MCF 10A (cell line): ENCODE measurements at regions not wholly inside any gene's neighbourhood (a gene's known extent, or its start where the extent isn't known, plus 50 kb on each side); places are given as distances from the start of the nearest gene placed in this dataset.

Source experiments
- BruUV-seq: library from RNA; stranded (reverse); fragments of 400-500 nt; replicated peaks from 2 replicates; lab custom pipeline; 2021; lab: Mats Ljungman, UMichigan
- CTCF ChIA-PET: fragments of 300-600 bp; sonication (Branson Sonifier 250); formaldehyde crosslinking; extraction: SDS; loops from one replicate; lab custom pipeline; 2021; ENCODE audit warnings: antibody characterized with exemption, inconsistent platforms; lab: Yijun Ruan, JAX
- POLR2A ChIA-PET: fragments of 300-600, 350-650 bp; sonication (Branson Sonifier 250); formaldehyde crosslinking; extraction: SDS; loops from one replicate; lab custom pipeline; 2020; ENCODE audit warnings: antibody characterized with exemption, inconsistent platforms; lab: Yijun Ruan, JAX
- DNase-seq: peaks from one replicate; pipeline ENCODE4 v3.0.0-alpha.2; 2018; ENCODE audit not compliant: unreplicated experiment
- H3K27ac Mint-ChIP-seq: one replicate; pipeline ENCODE4 v1.8.0; 2022; ENCODE audit warnings: mild to moderate bottlenecking, low read depth, mixed read lengths; ENCODE audit not compliant: unreplicated experiment
- H3K27me3 Mint-ChIP-seq: one replicate; pipeline ENCODE4 v1.8.0; 2022; ENCODE audit warnings: mixed read lengths; ENCODE audit not compliant: insufficient read depth, unreplicated experiment
- H3K36me3 Mint-ChIP-seq: one replicate; pipeline ENCODE4 v1.8.0; 2022; ENCODE audit warnings: mild to moderate bottlenecking, moderate library complexity, mixed read lengths; ENCODE audit not compliant: insufficient read depth, unreplicated experiment
- H3K4me1 Mint-ChIP-seq: one replicate; pipeline ENCODE4 v1.8.0; 2022; ENCODE audit warnings: mixed read lengths; ENCODE audit not compliant: insufficient read depth, unreplicated experiment
- H3K4me3 Mint-ChIP-seq: one replicate; pipeline ENCODE4 v1.8.0; 2022; ENCODE audit warnings: mild to moderate bottlenecking, moderate library complexity, mixed read lengths; ENCODE audit not compliant: unreplicated experiment
- H3K9me3 Mint-ChIP-seq: one replicate; pipeline ENCODE4 v1.8.0; 2022; ENCODE audit warnings: mixed read lengths; ENCODE audit not compliant: unreplicated experiment
- intact Hi-C: fragments of 100-400 bp; cut with micrococcal nuclease; formaldehyde crosslinking; loops from 2 replicates; pipeline ENCODE4 v1.14.1; 2022
- TF ChIP-seq, protein P1 (sequence below): fragments of 200-600 bp; IDR thresholded peaks from one replicate; pipeline ENCODE4 v1.8.0; 2022; ENCODE audit warnings: antibody characterized with exemption, mild to moderate bottlenecking; ENCODE audit not compliant: unreplicated experiment

DNA sequence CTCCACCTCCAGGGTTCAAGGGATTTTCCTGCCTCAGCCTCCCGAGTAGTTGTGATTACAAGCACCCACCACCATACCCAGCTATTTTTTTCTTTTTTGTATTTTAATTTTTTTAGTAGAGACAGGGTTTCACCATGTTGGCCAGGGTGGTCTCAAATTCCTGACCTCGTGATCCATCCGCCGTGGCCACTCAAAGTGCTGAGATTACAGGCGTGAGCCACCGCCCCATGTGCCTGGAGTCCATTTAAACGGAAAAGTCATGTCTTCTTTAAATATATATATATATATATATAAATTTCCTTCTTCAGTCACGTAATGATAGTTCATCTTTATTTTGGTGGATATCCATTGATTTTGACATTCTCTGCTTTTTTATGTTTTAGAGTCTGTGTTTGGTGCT is 264.0 kb upstream of the PITX2 start:
- intact Hi-C loops, result no loop called here
- peaks cover 10% of the 10 kb centered on the region for H3K9me3 Mint-ChIP-seq
- no peaks in the 10 kb centered on the region for H3K4me1 Mint-ChIP-seq
- CTCF ChIA-PET, result no interaction called here
- no peaks in the 10 kb centered on the region for H3K36me3 Mint-ChIP-seq
- POLR2A ChIA-PET, result no interaction called here
- no TSS peak for BruUV-seq
- DNase-seq, result no peak
- H3K4me3 Mint-ChIP-seq, result no peak overlapping the region
- TF ChIP-seq, protein P1, sequence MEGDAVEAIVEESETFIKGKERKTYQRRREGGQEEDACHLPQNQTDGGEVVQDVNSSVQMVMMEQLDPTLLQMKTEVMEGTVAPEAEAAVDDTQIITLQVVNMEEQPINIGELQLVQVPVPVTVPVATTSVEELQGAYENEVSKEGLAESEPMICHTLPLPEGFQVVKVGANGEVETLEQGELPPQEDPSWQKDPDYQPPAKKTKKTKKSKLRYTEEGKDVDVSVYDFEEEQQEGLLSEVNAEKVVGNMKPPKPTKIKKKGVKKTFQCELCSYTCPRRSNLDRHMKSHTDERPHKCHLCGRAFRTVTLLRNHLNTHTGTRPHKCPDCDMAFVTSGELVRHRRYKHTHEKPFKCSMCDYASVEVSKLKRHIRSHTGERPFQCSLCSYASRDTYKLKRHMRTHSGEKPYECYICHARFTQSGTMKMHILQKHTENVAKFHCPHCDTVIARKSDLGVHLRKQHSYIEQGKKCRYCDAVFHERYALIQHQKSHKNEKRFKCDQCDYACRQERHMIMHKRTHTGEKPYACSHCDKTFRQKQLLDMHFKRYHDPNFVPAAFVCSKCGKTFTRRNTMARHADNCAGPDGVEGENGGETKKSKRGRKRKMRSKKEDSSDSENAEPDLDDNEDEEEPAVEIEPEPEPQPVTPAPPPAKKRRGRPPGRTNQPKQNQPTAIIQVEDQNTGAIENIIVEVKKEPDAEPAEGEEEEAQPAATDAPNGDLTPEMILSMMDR, result no peak
- H3K27ac Mint-ChIP-seq, result no peak overlapping the region
- H3K27me3 Mint-ChIP-seq, result peaks cover 15% of the 10 kb centered on the region

DNA sequence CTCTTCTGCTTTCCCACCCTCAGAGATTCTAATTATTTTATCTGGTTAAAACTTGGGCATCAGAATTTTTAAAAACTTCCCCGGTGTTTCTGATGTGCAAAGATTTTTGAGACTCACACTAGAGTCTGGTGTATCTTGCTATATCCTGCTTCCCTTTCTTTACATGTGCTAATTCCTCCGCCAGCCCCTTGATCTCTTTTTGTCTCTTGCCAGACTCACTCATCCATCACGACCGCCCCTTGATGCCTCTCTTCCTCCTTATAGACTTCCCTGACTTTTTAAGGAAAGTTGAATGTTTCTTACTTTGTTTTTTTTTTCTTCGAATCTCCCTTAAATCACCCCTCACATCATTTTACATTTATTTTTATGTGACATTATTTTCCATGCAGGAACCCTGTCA is 274.9 kb upstream of the PITX2 start:
- H3K4me3 Mint-ChIP-seq, result no peak overlapping the region
- H3K4me1 Mint-ChIP-seq, result peaks cover 7% of the 10 kb centered on the region
- intact Hi-C loops, result no loop called here
- H3K9me3 Mint-ChIP-seq, result no peaks in the 10 kb centered on the region
- ChIA-PET POLR2A (no interaction called here), CTCF (no interaction called here)
- DNase-seq, result no peak
- no peak overlapping the region for H3K27ac Mint-ChIP-seq
- no TSS peak for BruUV-seq
- TF ChIP-seq, protein P1, result no peak
- peaks cover 88% of the 10 kb centered on the region for H3K27me3 Mint-ChIP-seq
- no peaks in the 10 kb centered on the region for H3K36me3 Mint-ChIP-seq

DNA sequence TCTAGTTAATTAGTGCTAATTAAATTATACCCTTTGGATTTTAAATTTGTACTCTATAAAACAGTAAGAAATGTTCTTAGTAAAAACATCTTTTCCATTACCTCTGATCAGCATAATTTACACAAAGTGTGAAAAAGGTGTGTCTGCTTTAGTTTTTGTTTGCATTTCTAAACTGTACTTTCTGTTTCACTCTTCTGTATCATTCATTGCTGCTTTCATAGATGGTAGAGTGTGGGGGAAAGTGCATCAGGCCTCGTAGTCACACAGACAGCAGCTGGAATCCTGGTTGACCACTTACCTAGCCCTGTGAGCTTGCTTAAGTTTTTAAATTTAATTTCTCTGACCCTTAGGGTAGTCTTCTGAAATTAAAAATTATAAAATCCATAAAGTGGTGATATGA is 275.4 kb upstream of the PITX2 start:
- CTCF ChIA-PET, result no interaction called here
- H3K36me3 Mint-ChIP-seq, result no peaks in the 10 kb centered on the region
- intact Hi-C loops, result no loop called here
- H3K27ac Mint-ChIP-seq, result no peak overlapping the region
- TF ChIP-seq, protein P1, result no peak
- BruUV-seq, result no TSS peak
- no peak for DNase-seq
- no peaks in the 10 kb centered on the region for H3K9me3 Mint-ChIP-seq
- H3K4me3 Mint-ChIP-seq, result no peak overlapping the region
- H3K4me1 Mint-ChIP-seq, result peaks cover 8% of the 10 kb centered on the region
- H3K27me3 Mint-ChIP-seq, result peaks cover 89% of the 10 kb centered on the region
- POLR2A ChIA-PET, result no interaction called here

DNA sequence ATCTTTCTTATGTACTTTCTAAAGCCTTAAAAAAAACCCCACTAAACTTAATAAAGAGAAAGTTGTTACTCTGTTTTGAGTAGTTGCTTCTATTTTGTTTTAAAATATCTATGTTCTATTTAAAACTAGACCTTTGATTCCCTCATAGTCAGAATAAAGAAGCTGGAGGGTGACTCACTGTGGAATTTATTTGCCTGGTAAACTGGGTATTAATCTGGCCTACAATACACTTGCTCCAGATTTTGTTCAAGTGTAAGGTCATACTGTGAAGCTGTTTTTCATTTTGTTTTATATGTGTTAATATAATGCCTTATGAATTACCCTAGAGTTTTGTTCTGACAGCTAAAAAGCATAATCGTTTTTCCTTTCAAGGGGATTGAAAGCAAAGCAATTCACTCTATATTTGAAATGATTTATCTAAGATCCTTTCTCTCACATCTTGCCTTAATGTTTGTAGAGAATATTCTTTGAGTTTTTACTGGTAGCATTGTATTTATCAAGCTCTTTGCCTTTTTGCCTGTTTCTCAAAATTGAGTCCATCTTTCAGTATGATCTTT is 277.4 kb upstream of the PITX2 start:
- H3K9me3 Mint-ChIP-seq, result no peaks in the 10 kb centered on the region
- CTCF ChIA-PET, result no interaction called here
- no peak overlapping the region for H3K4me3 Mint-ChIP-seq
- intact Hi-C loops, result no loop called here
- POLR2A ChIA-PET, result no interaction called here
- H3K36me3 Mint-ChIP-seq, result no peaks in the 10 kb centered on the region
- no peak for DNase-seq
- TF ChIP-seq, protein P1, result no peak
- no TSS peak for BruUV-seq
- H3K27me3 Mint-ChIP-seq, result peaks cover 86% of the 10 kb centered on the region
- H3K4me1 Mint-ChIP-seq, result peaks cover 8% of the 10 kb centered on the region
- H3K27ac Mint-ChIP-seq, result no peak overlapping the region
